ENCODE measurements at regions not wholly inside any gene's neighbourhood (a gene's known extent, or its start where the extent isn't known, plus 50 kb on each side); places are given as distances from the start of the nearest gene placed in this dataset.

GRCh38 chr7:17104419-17104818 is 194.0 kb upstream of the AHR start:
- TF ChIP-seq, protein P1, sequence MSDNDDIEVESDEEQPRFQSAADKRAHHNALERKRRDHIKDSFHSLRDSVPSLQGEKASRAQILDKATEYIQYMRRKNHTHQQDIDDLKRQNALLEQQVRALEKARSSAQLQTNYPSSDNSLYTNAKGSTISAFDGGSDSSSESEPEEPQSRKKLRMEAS (IDR thresholded peaks at IDR 0.05): no peak
- TF ChIP-seq, protein P2, sequence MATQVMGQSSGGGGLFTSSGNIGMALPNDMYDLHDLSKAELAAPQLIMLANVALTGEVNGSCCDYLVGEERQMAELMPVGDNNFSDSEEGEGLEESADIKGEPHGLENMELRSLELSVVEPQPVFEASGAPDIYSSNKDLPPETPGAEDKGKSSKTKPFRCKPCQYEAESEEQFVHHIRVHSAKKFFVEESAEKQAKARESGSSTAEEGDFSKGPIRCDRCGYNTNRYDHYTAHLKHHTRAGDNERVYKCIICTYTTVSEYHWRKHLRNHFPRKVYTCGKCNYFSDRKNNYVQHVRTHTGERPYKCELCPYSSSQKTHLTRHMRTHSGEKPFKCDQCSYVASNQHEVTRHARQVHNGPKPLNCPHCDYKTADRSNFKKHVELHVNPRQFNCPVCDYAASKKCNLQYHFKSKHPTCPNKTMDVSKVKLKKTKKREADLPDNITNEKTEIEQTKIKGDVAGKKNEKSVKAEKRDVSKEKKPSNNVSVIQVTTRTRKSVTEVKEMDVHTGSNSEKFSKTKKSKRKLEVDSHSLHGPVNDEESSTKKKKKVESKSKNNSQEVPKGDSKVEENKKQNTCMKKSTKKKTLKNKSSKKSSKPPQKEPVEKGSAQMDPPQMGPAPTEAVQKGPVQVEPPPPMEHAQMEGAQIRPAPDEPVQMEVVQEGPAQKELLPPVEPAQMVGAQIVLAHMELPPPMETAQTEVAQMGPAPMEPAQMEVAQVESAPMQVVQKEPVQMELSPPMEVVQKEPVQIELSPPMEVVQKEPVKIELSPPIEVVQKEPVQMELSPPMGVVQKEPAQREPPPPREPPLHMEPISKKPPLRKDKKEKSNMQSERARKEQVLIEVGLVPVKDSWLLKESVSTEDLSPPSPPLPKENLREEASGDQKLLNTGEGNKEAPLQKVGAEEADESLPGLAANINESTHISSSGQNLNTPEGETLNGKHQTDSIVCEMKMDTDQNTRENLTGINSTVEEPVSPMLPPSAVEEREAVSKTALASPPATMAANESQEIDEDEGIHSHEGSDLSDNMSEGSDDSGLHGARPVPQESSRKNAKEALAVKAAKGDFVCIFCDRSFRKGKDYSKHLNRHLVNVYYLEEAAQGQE (IDR thresholded peaks at IDR 0.05; ENCODE audit: low read depth): no peak
- TF ChIP-seq, protein P3, sequence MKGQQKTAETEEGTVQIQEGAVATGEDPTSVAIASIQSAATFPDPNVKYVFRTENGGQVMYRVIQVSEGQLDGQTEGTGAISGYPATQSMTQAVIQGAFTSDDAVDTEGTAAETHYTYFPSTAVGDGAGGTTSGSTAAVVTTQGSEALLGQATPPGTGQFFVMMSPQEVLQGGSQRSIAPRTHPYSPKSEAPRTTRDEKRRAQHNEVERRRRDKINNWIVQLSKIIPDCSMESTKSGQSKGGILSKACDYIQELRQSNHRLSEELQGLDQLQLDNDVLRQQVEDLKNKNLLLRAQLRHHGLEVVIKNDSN (IDR thresholded peaks at IDR 0.05): no peak
- TF ChIP-seq CEBPB (IDR thresholded peaks at IDR 0.05): no peak
- no peak for TF ChIP-seq TEAD4 (IDR thresholded peaks at IDR 0.05)
- TF ChIP-seq FOXM1 (IDR thresholded peaks at IDR 0.05; ENCODE audit: borderline replicate concordance, low read depth): no peak
- no peak for TF ChIP-seq TCF12 (IDR thresholded peaks at IDR 0.05; ENCODE audit: low read depth)
- no peak for TF ChIP-seq RAD21 (IDR thresholded peaks at IDR 0.05; ENCODE audit: low read depth)
- no peak for TF ChIP-seq TAF1 (IDR thresholded peaks at IDR 0.05; ENCODE audit: low read depth)
- no peak for TF ChIP-seq ZBTB7A (IDR thresholded peaks at IDR 0.05; ENCODE audit: low read depth)
- TF ChIP-seq EP300 (IDR thresholded peaks at IDR 0.05; ENCODE audit: borderline replicate concordance): no peak

- TF ChIP-seq EP300 (IDR thresholded peaks at IDR 0.05; ENCODE audit: borderline replicate concordance): no peak
- TF ChIP-seq FOXM1 (IDR thresholded peaks at IDR 0.05; ENCODE audit: borderline replicate concordance, low read depth): no peak
- no peak for TF ChIP-seq YY1 (IDR thresholded peaks at IDR 0.05; ENCODE audit: low read depth)
- TF ChIP-seq, protein P1 (IDR thresholded peaks at IDR 0.05): no peak
- TF ChIP-seq CREB1 (IDR thresholded peaks at IDR 0.05; ENCODE audit: low read depth): no peak
- TF ChIP-seq, protein P3 (IDR thresholded peaks at IDR 0.05): no peak
- no peak for TF ChIP-seq TCF12 (IDR thresholded peaks at IDR 0.05; ENCODE audit: low read depth)
- TF ChIP-seq EGR1 (IDR thresholded peaks at IDR 0.05): no peak
- no peak for TF ChIP-seq TAF1 (IDR thresholded peaks at IDR 0.05; ENCODE audit: low read depth)
- no peak for TF ChIP-seq TEAD4 (IDR thresholded peaks at IDR 0.05)
- TF ChIP-seq ZBTB7A (IDR thresholded peaks at IDR 0.05; ENCODE audit: low read depth): no peak
- no peak for TF ChIP-seq CEBPB (IDR thresholded peaks at IDR 0.05)
- no peak for TF ChIP-seq RAD21 (IDR thresholded peaks at IDR 0.05; ENCODE audit: low read depth)
- TF ChIP-seq NFIC (IDR thresholded peaks at IDR 0.05): no peak
- TF ChIP-seq, protein P2 (IDR thresholded peaks at IDR 0.05; ENCODE audit: low read depth): no peak
Observed at GRCh38 chr7:17105701-17106100, 192.8 kb upstream of the AHR start.

- TF ChIP-seq, protein P1 (IDR thresholded peaks at IDR 0.05): no peak
- TF ChIP-seq TAF1 (IDR thresholded peaks at IDR 0.05; ENCODE audit: low read depth): no peak
- no peak for TF ChIP-seq NFIC (IDR thresholded peaks at IDR 0.05)
- no peak for TF ChIP-seq ZBTB7A (IDR thresholded peaks at IDR 0.05; ENCODE audit: low read depth)
- no peak for TF ChIP-seq CREB1 (IDR thresholded peaks at IDR 0.05; ENCODE audit: low read depth)
- TF ChIP-seq EP300 (IDR thresholded peaks at IDR 0.05; ENCODE audit: borderline replicate concordance): no peak
- no peak for TF ChIP-seq RAD21 (IDR thresholded peaks at IDR 0.05; ENCODE audit: low read depth)
- TF ChIP-seq CEBPB (IDR thresholded peaks at IDR 0.05): no peak
Observed at GRCh38 chr7:17108049-17108584, 190.3 kb upstream of the AHR start.

DNA sequence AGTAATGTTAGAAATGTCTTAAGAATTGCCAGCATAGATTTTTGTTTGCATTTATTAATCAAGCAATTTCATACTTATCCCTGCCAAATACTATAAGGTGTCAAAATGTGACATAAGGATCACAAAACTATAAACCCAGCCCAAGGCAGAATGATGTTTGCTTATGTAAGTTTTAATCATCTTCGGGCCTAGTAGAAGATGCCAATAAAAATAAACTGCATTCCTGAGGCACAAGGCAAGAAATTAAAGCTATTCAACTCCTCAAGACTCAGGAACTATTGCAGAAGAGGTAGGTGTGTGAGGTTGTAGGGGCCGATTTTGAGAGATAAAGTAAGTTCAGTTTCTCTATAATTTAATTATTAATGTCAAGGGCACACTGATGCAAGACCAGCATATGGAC is 189.4 kb upstream of the AHR start:
- TF ChIP-seq YY1 (IDR thresholded peaks at IDR 0.05; ENCODE audit: low read depth) (no peak), TAF1 (IDR thresholded peaks at IDR 0.05; ENCODE audit: low read depth) (no peak), CEBPB (IDR thresholded peaks at IDR 0.05) (no peak), CREB1 (IDR thresholded peaks at IDR 0.05; ENCODE audit: low read depth) (no peak), TCF12 (IDR thresholded peaks at IDR 0.05; ENCODE audit: low read depth) (no peak), EP300 (IDR thresholded peaks at IDR 0.05; ENCODE audit: borderline replicate concordance) (no peak), TEAD4 (IDR thresholded peaks at IDR 0.05) (no peak), ZBTB7A (IDR thresholded peaks at IDR 0.05; ENCODE audit: low read depth) (no peak)
- TF ChIP-seq, protein P2 (IDR thresholded peaks at IDR 0.05; ENCODE audit: low read depth): no peak
- TF ChIP-seq, protein P1 (IDR thresholded peaks at IDR 0.05): no peak

All from Ishikawa (cell line).